PC-9 (cell line): ENCODE measurements at regions not wholly inside any gene's neighbourhood (a gene's known extent, or its start where the extent isn't known, plus 50 kb on each side); places are given as distances from the start of the nearest gene placed in this dataset.
"Not testable (repeated sequence)": the region's sequence is repeated elsewhere in the genome, so short reads cannot be mapped to it uniquely, and the experiment has no call there.

Experiments used
- EZH2 ChIP-seq: fragments of 200-600 bp; sonication (generic); IDR thresholded peaks from 2 replicates; pipeline ENCODE4 v1.8.0; 2017; ENCODE audit warnings: antibody characterized with exemption, low read depth
- TF ChIP-seq, protein P1 (sequence below): fragments of 200-600 bp; sonication (generic); conservative IDR thresholded peaks from 2 replicates; pipeline ENCODE4 v1.6.1; 2017; ENCODE audit warnings: mixed run types, antibody characterized with exemption, mild to moderate bottlenecking, moderate library complexity

DNA sequence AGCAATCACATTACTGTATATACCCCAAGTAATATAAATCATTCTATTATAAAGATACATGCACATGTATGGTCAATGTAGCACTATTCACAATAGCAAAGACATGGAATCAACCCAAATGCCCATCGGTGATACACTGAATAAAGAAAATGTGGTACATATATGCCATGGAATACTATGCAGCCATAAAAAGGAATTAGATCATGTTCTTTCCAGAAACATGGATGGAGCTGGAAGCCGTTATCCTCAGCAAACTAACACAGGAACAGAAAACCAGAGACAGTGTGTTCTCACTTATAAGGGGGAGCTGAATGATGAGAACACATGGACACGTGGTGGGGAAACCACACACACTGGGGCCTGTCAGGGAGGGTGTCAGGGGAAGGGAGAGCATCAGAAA, 1180.9 kb downstream of the REEP3 start:
- not testable (repeated sequence) for TF ChIP-seq EZH2
- TF ChIP-seq, protein P1, sequence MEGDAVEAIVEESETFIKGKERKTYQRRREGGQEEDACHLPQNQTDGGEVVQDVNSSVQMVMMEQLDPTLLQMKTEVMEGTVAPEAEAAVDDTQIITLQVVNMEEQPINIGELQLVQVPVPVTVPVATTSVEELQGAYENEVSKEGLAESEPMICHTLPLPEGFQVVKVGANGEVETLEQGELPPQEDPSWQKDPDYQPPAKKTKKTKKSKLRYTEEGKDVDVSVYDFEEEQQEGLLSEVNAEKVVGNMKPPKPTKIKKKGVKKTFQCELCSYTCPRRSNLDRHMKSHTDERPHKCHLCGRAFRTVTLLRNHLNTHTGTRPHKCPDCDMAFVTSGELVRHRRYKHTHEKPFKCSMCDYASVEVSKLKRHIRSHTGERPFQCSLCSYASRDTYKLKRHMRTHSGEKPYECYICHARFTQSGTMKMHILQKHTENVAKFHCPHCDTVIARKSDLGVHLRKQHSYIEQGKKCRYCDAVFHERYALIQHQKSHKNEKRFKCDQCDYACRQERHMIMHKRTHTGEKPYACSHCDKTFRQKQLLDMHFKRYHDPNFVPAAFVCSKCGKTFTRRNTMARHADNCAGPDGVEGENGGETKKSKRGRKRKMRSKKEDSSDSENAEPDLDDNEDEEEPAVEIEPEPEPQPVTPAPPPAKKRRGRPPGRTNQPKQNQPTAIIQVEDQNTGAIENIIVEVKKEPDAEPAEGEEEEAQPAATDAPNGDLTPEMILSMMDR: not testable (repeated sequence)
